KOPT-K1 (cell line): ENCODE measurements at regions not wholly inside any gene's neighbourhood (a gene's known extent, or its start where the extent isn't known, plus 50 kb on each side); places are given as distances from the start of the nearest gene placed in this dataset.

ENCODE experiments used
- H3K27ac ChIP-seq: fragments of 200-600 bp; sonication (generic); 2 replicates; pipeline ENCODE4 v1.5.1; 2016; ENCODE audit warnings: antibody characterized with exemption, mild to moderate bottlenecking, low read depth, low read length; ENCODE audit not compliant: poor library complexity, severe bottlenecking
- H3K36me3 ChIP-seq: fragments of 200-600 bp; sonication (generic); 2 replicates; pipeline ENCODE4 v1.5.1; 2017; ENCODE audit warnings: antibody characterized with exemption, mild to moderate bottlenecking, low read length, moderate library complexity; ENCODE audit not compliant: insufficient read depth
- H3K9me3 ChIP-seq: fragments of 200-600 bp; sonication (generic); 2 replicates; pipeline ENCODE4 v1.5.1; 2017; ENCODE audit warnings: antibody characterized with exemption, low read length, mild to moderate bottlenecking; ENCODE audit not compliant: insufficient read depth, poor library complexity, severe bottlenecking

GRCh38 chr3:110752307-110752706, 319.3 kb upstream of the NECTIN3 start:
- no peaks in the 10 kb centered on the region for H3K9me3 ChIP-seq
- no peaks in the 10 kb centered on the region for H3K36me3 ChIP-seq

GRCh38 chr3:110753516-110753915, 318.1 kb upstream of the NECTIN3 start:
- Histone ChIP-seq H3K36me3 (no peaks in the 10 kb centered on the region), H3K27ac (no peak overlapping the region), H3K9me3 (no peaks in the 10 kb centered on the region)

More at GRCh38 chr3:110752307-110752706, 319.3 kb upstream of the NECTIN3 start:
- no peak overlapping the region for H3K27ac ChIP-seq

- Histone ChIP-seq H3K27ac (no peak overlapping the region), H3K9me3 (no peaks in the 10 kb centered on the region), H3K36me3 (no peaks in the 10 kb centered on the region)
These were observed 317.3 kb upstream of the NECTIN3 start for GRCh38 chr3:110754212-110754916.

DNA sequence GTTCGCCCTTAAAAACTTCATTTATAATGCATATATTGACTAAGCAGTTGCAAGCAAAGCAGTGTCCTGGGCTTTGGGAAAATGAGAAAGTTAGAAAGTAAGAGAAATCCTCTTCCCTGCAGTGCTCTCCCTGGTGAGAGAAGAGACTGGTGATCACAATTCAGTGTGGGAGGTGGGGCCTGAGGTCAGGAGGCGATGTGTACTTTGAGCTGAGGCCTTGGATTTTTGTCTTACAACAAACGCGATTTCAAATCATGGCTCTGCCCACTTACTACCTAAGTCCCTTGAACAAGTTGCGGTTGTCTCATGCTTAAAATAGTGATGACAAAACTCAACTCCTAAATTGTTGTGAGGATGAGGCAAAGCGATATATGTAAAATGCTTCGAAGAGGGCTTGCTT, 316.3 kb upstream of the NECTIN3 start:
- Histone ChIP-seq H3K9me3 (no peaks in the 10 kb centered on the region), H3K36me3 (no peaks in the 10 kb centered on the region), H3K27ac (no peak overlapping the region)

GRCh38 chr3:110756705-110757104, 314.9 kb upstream of the NECTIN3 start:
- no peak overlapping the region for H3K27ac ChIP-seq
- no peaks in the 10 kb centered on the region for H3K36me3 ChIP-seq
- no peaks in the 10 kb centered on the region for H3K9me3 ChIP-seq

- Histone ChIP-seq H3K9me3 (no peaks in the 10 kb centered on the region), H3K27ac (no peak overlapping the region), H3K36me3 (no peaks in the 10 kb centered on the region)
These were observed 313.4 kb upstream of the NECTIN3 start for GRCh38 chr3:110758208-110758607.

DNA sequence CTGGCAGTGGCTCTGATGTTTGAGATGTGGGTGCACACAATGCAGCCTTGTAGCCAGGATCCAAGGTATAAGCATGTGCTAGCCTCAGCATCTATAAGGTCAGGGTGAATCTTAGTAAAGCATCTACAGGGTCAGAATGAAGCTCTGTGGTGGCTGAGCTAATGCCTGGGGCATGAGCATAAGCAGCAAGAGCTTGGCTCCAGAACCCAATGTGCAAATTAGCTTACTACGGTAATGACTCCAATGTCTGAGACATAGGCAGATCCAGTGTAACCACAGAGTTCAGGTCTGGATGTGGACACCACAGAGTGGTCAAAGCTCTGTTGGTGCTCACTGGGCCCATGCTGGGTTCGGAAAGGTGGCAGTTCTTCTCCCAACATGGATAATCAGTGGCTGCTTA, 304.5 kb upstream of the NECTIN3 start:
- H3K36me3 ChIP-seq = no peaks in the 10 kb centered on the region
- no peaks in the 10 kb centered on the region for H3K9me3 ChIP-seq
- H3K27ac ChIP-seq = no peak overlapping the region

- H3K27ac ChIP-seq = no peak overlapping the region
- no peaks in the 10 kb centered on the region for H3K9me3 ChIP-seq
- H3K36me3 ChIP-seq = no peaks in the 10 kb centered on the region
These were observed 303.8 kb upstream of the NECTIN3 start for GRCh38 chr3:110767838-110768237.

DNA sequence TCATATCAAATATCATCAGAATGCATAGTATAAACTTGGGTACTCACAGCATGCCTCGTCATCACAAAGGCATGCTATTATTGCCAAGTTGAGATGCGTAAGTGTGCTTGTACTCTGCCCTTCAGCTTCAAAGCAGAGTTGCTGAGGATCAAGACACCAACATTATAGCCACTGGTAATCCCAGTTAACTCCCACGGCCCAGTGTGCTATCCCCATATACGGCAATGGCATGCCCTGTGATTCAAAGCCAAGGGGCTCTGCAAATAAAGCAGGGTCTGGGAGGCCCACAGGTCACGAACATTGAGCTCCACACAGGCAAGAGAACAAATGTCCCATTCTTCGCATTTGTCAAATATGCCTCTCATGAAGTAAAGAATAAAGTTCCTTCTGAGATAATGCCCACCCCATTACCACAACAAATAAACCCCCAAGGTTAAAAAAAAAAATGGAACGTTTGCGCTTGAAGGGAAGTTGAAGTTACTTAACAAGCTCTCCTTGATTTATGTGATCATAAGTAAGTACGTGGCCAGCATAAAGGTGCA, 298.1 kb upstream of the NECTIN3 start:
- H3K27ac ChIP-seq = no peak overlapping the region
- no peaks in the 10 kb centered on the region for H3K9me3 ChIP-seq
- H3K36me3 ChIP-seq = no peaks in the 10 kb centered on the region

DNA sequence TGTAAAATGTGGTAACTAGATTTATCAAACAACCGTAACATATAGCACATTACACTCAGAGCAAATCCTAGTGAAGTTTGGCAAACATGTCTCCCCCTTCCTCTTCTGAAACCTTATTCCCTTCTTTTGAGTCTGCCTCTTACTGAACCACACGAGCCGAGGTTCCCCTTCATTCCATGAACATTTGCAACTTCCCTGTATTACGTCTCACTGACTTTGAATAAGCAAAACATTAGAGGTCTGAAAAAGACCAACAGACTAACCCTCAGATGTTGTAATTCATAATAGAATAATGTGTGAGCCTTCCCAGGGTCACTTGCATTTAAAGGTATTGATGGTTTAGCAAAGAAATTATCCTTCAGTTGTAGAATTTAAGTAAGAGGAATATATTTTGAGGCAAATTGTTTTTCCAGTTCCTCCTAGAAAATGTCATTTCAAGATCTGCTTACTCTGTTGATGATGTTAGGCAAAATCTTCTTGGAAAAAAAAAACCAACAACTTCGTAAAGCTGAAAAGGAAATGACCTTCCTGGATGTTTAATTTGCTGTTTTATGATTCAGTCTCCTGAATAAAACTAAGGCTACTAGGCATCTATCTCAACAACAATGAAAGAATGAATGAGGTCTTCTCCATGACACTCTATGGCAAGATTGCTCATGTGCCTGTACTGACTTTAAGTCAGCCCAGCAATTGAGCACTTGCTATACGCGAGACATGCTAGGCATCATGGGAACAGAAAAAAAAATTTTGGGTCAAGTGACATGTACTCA, 296.9 kb upstream of the NECTIN3 start:
- no peaks in the 10 kb centered on the region for H3K9me3 ChIP-seq
- H3K36me3 ChIP-seq = no peaks in the 10 kb centered on the region
- no peak overlapping the region for H3K27ac ChIP-seq

DNA sequence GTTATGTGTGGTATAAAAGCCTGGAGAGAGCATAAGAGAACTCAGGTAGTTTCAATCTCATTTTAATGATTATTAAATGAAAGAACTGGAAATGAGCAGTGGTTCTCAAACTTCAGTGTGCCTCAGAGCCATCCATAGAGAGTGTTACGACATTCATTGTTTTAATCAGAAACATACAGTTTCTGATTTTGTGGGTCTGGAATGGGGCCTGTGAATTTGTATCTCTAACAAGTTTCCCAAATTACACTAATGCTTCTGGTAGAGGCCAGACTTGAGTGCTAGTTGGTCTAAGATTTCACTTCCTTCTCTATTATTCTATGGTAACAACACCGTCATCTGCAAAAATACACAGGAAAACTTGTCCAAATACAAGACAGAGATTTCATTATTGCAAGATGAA, 292.0 kb upstream of the NECTIN3 start:
- no peaks in the 10 kb centered on the region for H3K9me3 ChIP-seq
- H3K27ac ChIP-seq = no peak overlapping the region
- no peaks in the 10 kb centered on the region for H3K36me3 ChIP-seq

DNA sequence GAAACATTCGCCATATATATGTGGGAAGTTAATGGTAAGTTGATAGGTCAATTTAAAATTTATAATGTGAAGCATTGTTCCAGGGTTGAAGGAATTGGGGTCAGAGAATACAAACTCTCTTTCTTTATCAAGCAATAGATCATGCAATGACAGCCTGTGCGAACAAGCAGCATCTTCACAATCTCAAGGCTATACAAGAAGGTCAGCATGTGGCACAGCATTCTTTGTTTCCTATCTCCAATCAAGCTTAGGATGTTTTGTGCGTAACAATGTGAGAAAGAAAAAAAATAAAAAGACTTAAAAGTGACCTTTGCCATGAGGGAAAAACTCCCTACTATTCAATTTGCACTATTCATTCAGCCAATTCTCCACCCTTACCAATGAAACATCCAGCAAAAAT, 288.1 kb upstream of the NECTIN3 start:
- H3K27ac ChIP-seq = no peak overlapping the region
- H3K9me3 ChIP-seq = no peaks in the 10 kb centered on the region
- no peaks in the 10 kb centered on the region for H3K36me3 ChIP-seq

DNA sequence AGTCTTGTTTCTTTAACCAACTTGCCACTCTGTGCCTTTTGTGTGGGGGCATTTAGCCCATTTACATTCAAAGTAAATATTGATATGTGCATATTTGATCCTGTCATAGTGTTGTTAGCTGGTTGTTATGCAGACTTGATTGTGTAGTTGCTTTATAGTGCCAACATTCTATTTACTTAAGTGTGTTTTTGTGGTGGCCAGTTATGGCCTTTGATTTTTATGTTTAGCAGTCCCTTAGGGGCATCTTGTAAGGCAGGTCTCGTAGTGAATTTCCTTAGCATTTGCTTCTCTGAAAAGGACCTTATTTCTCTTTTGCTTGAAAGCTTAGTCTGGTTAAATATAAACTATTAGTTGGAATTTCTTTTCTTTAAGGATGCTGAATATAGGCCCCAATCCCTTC, 282.8 kb upstream of the NECTIN3 start:
- Histone ChIP-seq H3K9me3 (no peaks in the 10 kb centered on the region), H3K27ac (no peak overlapping the region), H3K36me3 (no peaks in the 10 kb centered on the region)

- Histone ChIP-seq H3K27ac (no peak overlapping the region), H3K9me3 (no peaks in the 10 kb centered on the region), H3K36me3 (no peaks in the 10 kb centered on the region)
These were observed 282.3 kb upstream of the NECTIN3 start for GRCh38 chr3:110789315-110789714.

DNA sequence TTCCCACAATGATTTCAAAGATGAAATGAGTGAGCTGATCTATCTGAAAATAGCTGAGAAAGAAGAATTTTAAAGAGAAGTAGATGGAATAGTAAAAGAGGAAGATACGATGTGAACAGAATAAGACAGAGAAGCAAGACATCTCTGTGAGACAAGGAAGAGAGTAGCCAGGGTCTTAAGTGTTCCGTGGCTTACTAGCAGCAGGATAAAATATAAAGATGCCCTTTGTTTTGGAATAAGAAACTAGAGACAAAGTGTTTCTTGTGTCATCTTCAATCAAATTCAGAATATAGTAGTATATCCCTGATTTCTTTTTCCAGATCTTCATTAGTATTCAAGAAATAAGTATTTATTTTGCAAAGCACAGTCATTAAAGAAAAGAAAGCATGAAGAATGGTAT, 281.0 kb upstream of the NECTIN3 start:
- Histone ChIP-seq H3K36me3 (no peaks in the 10 kb centered on the region), H3K9me3 (no peaks in the 10 kb centered on the region), H3K27ac (no peak overlapping the region)
